H9 (cell line): ENCODE measurements at regions not wholly inside any gene's neighbourhood (a gene's known extent, or its start where the extent isn't known, plus 50 kb on each side); places are given as distances from the start of the nearest gene placed in this dataset.

Experiments used
- DNase-seq: peaks from one replicate; pipeline ENCODE4 v3.0.0-alpha.2; 2017
- H2AFZ ChIP-seq: one replicate; pipeline ENCODE4 v1.6.1; 2013; ENCODE audit warnings: mild to moderate bottlenecking, low read length, control low read depth, moderate library complexity
- H2AK5ac ChIP-seq: 2 replicates; pipeline ENCODE4 v1.6.1; 2013; ENCODE audit warnings: low read length, control low read depth, mixed read lengths; ENCODE audit not compliant: insufficient read length
- H2BK120ac ChIP-seq: one replicate; pipeline ENCODE4 v1.6.1; 2013; ENCODE audit warnings: low read depth, mild to moderate bottlenecking, low read length, control low read depth, inconsistent platforms; ENCODE audit not compliant: poor library complexity, severe bottlenecking
- H2BK12ac ChIP-seq: 2 replicates; pipeline ENCODE4 v1.6.1; 2013; ENCODE audit warnings: low read length, control low read depth, mixed read lengths, low read depth; ENCODE audit not compliant: insufficient read length
- H2BK15ac ChIP-seq: 2 replicates; pipeline ENCODE4 v1.6.1; 2013; ENCODE audit warnings: low read depth, low read length, control low read depth
- H2BK20ac ChIP-seq: one replicate; pipeline ENCODE4 v1.6.1; 2013; ENCODE audit warnings: low read depth, mild to moderate bottlenecking, low read length, control low read depth, inconsistent platforms; ENCODE audit not compliant: poor library complexity, severe bottlenecking
- H2BK5ac ChIP-seq: 2 replicates; pipeline ENCODE4 v1.6.1; 2013; ENCODE audit warnings: low read length, control low read depth, mixed read lengths; ENCODE audit not compliant: insufficient read length
- H3K14ac ChIP-seq: 2 replicates; pipeline ENCODE4 v1.6.1; 2013; ENCODE audit warnings: low read length, control low read depth; ENCODE audit not compliant: insufficient read depth
- H3K18ac ChIP-seq: 2 replicates; pipeline ENCODE4 v1.6.1; 2013; ENCODE audit warnings: low read depth, mild to moderate bottlenecking, mixed read lengths, low read length, control low read depth; ENCODE audit not compliant: insufficient read length
- H3K23ac ChIP-seq: 2 replicates; pipeline ENCODE4 v1.6.1; 2013; ENCODE audit warnings: low read length, control low read depth, mixed read lengths, low read depth; ENCODE audit not compliant: insufficient read length
- H3K23me2 ChIP-seq: 2 replicates; pipeline ENCODE4 v1.6.1; 2013; ENCODE audit warnings: low read depth, mild to moderate bottlenecking, mixed read lengths, low read length, control low read depth; ENCODE audit not compliant: insufficient read length, poor library complexity, severe bottlenecking
- H3K27ac ChIP-seq: 2 replicates; pipeline ENCODE4 v1.5.1; 2013; ENCODE audit warnings: low read length, control low read depth, mixed read lengths, low read depth; ENCODE audit not compliant: insufficient read length
- H3K27me3 ChIP-seq: 2 replicates; pipeline ENCODE4 v1.6.1; 2013; ENCODE audit warnings: low read length, control low read depth, inconsistent platforms; ENCODE audit not compliant: insufficient read depth
- H3K4ac ChIP-seq: 2 replicates; pipeline ENCODE4 v1.6.1; 2013; ENCODE audit warnings: low read depth, mild to moderate bottlenecking, control low read depth, inconsistent platforms, low read length, moderate library complexity
- H3K4me1 ChIP-seq: 2 replicates; pipeline ENCODE4 v1.6.1; 2013; ENCODE audit warnings: low read length, control low read depth, inconsistent platforms; ENCODE audit not compliant: insufficient read depth
- H3K4me2 ChIP-seq: 2 replicates; pipeline ENCODE4 v1.6.1; 2013; ENCODE audit warnings: low read length, control low read depth, mixed read lengths; ENCODE audit not compliant: insufficient read length, insufficient read depth
- H3K56ac ChIP-seq: 2 replicates; pipeline ENCODE4 v1.6.1; 2013; ENCODE audit warnings: low read depth, mild to moderate bottlenecking, mixed read lengths, low read length, control low read depth; ENCODE audit not compliant: insufficient read length
- H3K79me1 ChIP-seq: 2 replicates; pipeline ENCODE4 v1.6.1; 2013; ENCODE audit warnings: low read depth, mild to moderate bottlenecking, moderate library complexity, low read length, control low read depth, inconsistent platforms; ENCODE audit not compliant: insufficient read depth, poor library complexity, severe bottlenecking
- H3K79me2 ChIP-seq: 2 replicates; pipeline ENCODE4 v1.6.1; 2013; ENCODE audit warnings: low read length, control low read depth, inconsistent platforms; ENCODE audit not compliant: insufficient read depth
- H3K9ac ChIP-seq: 2 replicates; pipeline ENCODE4 v1.6.1; 2013; ENCODE audit warnings: low read length, control low read depth, mixed read lengths; ENCODE audit not compliant: insufficient read length; ENCODE audit errors: extremely low read depth
- H3K9me3 ChIP-seq: one replicate; pipeline ENCODE4 v1.6.1; 2013; ENCODE audit warnings: low read depth, low read length, inconsistent platforms; ENCODE audit not compliant: control insufficient read depth
- H3T11ph ChIP-seq: one replicate; pipeline ENCODE4 v1.6.1; 2013; ENCODE audit warnings: mild to moderate bottlenecking, low read length, control low read depth, inconsistent platforms
- H4K20me1 ChIP-seq: one replicate; pipeline ENCODE4 v1.6.1; 2013; ENCODE audit not compliant: control insufficient read depth, insufficient read length, insufficient read depth
- H4K5ac ChIP-seq: 2 replicates; pipeline ENCODE4 v1.6.1; 2013; ENCODE audit warnings: low read depth, mild to moderate bottlenecking, mixed read lengths, low read length, control low read depth; ENCODE audit not compliant: insufficient read length
- H4K8ac ChIP-seq: replicated peaks from 2 replicates; pipeline ENCODE4 v1.6.1; 2013; ENCODE audit warnings: low read length, control low read depth, mixed read lengths, low read depth; ENCODE audit not compliant: insufficient read length
- H4K91ac ChIP-seq: 2 replicates; pipeline ENCODE4 v1.6.1; 2013; ENCODE audit warnings: low read depth, mild to moderate bottlenecking, moderate library complexity, mixed read lengths, low read length, control low read depth; ENCODE audit not compliant: insufficient read length
- H3K27ac Mint-ChIP-seq, 3 experiments: 2 replicates in 2 of 3; 3 replicates in 1 of 3; pipeline ENCODE4 v1.8.0; 2020 to 2021; ENCODE audit warnings: mixed read lengths in 3 of 3, mild to moderate bottlenecking in 1 of 3, moderate library complexity in 1 of 3
- H3K27me3 Mint-ChIP-seq: 2 replicates; pipeline ENCODE4 v1.8.0; 2021; ENCODE audit warnings: low read depth, mild to moderate bottlenecking, moderate library complexity, mixed read lengths
- H3K36me3 Mint-ChIP-seq, 3 experiments: 2 replicates in 2 of 3; 3 replicates in 1 of 3; pipeline ENCODE4 v1.8.0; 2020 to 2021; ENCODE audit warnings: low read depth in 3 of 3, mixed read lengths in 3 of 3; ENCODE audit not compliant: insufficient read depth in 1 of 3
- H3K4me1 Mint-ChIP-seq, 2 experiments: 2 replicates each; pipeline ENCODE4 v1.8.0; 2020; ENCODE audit warnings: mixed read lengths in 2 of 2
- H3K4me3 Mint-ChIP-seq, 2 experiments: 2 replicates in 1 of 2; 3 replicates in 1 of 2; pipeline ENCODE4 v1.8.0; 2020 to 2021; ENCODE audit warnings: mild to moderate bottlenecking in 2 of 2, mixed read lengths in 2 of 2, moderate library complexity in 1 of 2
- H3K9me3 Mint-ChIP-seq, 2 experiments: 2 replicates in 1 of 2; 3 replicates in 1 of 2; pipeline ENCODE4 v1.8.0; 2020; ENCODE audit warnings: mild to moderate bottlenecking in 2 of 2, mixed read lengths in 2 of 2, moderate library complexity in 1 of 2
- WGBS: extraction: QIAGEN DNeasy Blood & Tissue Kit; methylation state at CpG from one replicate; pipeline ENCODE4 v1.1.7; 2013; ENCODE audit warnings: missing lambda C conversion rate, low lambda C conversion rate, mixed read lengths; ENCODE audit not compliant: insufficient read length; ENCODE audit errors: extremely low coverage; 5-methylcytosine and 5-hydroxymethylcytosine counted together
- TF ChIP-seq, protein P1 (sequence below): fragments of 200-600 bp; sonication (generic); conservative IDR thresholded peaks from 3 replicates; pipeline ENCODE4 v1.8.0; 2021; ENCODE audit warnings: antibody characterized with exemption, mild to moderate bottlenecking

DNA sequence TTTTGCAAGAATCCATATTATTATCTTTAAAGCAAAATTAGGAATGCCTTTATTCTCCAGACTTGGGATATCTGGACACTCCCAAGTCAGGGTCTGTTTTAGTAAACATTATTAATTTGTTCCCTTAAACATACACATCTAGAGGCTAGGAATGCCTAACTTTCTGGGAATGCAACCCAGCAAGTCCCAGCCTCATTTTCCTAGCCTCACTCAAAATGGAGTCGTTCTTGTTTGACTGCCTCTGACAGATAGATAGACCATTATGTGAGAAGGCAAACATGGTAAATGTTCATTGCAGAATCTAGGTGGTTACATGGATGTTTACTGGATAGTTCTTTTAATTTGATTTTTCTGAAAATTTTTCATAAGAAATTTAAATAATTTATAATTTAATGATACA is 54.7 kb upstream of the FOXN2 start:
- H3K56ac ChIP-seq = no peak overlapping the region
- no peaks in the 10 kb centered on the region for H4K20me1 ChIP-seq
- WGBS = no CpG with 5 or more reads among the region's 1 CpG
- H2BK5ac ChIP-seq = no peak overlapping the region
- no peak overlapping the region for H3K27ac Mint-ChIP-seq
- H4K5ac ChIP-seq = no peak overlapping the region
- no peak overlapping the region for H3T11ph ChIP-seq
- H2BK12ac ChIP-seq = no peak overlapping the region
- no peak overlapping the region for H4K8ac ChIP-seq
- no peaks in the 10 kb centered on the region for H3K23me2 ChIP-seq
- H3K79me2 ChIP-seq = no peaks in the 10 kb centered on the region
- H3K4me1 ChIP-seq = no peaks in the 10 kb centered on the region
- H3K9ac ChIP-seq = no peak overlapping the region
- no peak overlapping the region for H4K91ac ChIP-seq
- no peak overlapping the region for H2BK15ac ChIP-seq
- no peak overlapping the region for H3K27ac ChIP-seq
- no peaks in the 10 kb centered on the region for H3K79me1 ChIP-seq
- no peaks in the 10 kb centered on the region; a peak in 1 of 5 replicates for H3K9me3 Mint-ChIP-seq
- no peak overlapping the region for H3K14ac ChIP-seq
- H3K4ac ChIP-seq = no peak overlapping the region
- H3K4me2 ChIP-seq = no peak overlapping the region
- no peaks in the 10 kb centered on the region for H3K27me3 ChIP-seq
- no peaks in the 10 kb centered on the region for H3K27me3 Mint-ChIP-seq
- H2AK5ac ChIP-seq = no peak overlapping the region
- no peak overlapping the region for H3K18ac ChIP-seq
- no peak overlapping the region for H3K4me3 Mint-ChIP-seq
- no peaks in the 10 kb centered on the region for H3K9me3 ChIP-seq
- TF ChIP-seq, protein P1, sequence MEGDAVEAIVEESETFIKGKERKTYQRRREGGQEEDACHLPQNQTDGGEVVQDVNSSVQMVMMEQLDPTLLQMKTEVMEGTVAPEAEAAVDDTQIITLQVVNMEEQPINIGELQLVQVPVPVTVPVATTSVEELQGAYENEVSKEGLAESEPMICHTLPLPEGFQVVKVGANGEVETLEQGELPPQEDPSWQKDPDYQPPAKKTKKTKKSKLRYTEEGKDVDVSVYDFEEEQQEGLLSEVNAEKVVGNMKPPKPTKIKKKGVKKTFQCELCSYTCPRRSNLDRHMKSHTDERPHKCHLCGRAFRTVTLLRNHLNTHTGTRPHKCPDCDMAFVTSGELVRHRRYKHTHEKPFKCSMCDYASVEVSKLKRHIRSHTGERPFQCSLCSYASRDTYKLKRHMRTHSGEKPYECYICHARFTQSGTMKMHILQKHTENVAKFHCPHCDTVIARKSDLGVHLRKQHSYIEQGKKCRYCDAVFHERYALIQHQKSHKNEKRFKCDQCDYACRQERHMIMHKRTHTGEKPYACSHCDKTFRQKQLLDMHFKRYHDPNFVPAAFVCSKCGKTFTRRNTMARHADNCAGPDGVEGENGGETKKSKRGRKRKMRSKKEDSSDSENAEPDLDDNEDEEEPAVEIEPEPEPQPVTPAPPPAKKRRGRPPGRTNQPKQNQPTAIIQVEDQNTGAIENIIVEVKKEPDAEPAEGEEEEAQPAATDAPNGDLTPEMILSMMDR = no peak
- H2BK20ac ChIP-seq = no peak overlapping the region
- H2AFZ ChIP-seq = no peak overlapping the region
- no peak overlapping the region for H3K23ac ChIP-seq
- no peak for DNase-seq
- no peak overlapping the region for H2BK120ac ChIP-seq
- no peaks in the 10 kb centered on the region for H3K36me3 Mint-ChIP-seq
- no peaks in the 10 kb centered on the region for H3K4me1 Mint-ChIP-seq
